ENCODE measurements at regions not wholly inside any gene's neighbourhood (a gene's known extent, or its start where the extent isn't known, plus 50 kb on each side); places are given as distances from the start of the nearest gene placed in this dataset.
"Not testable (repeated sequence)": the region's sequence is repeated elsewhere in the genome, so short reads cannot be mapped to it uniquely, and the experiment has no call there.

DNA sequence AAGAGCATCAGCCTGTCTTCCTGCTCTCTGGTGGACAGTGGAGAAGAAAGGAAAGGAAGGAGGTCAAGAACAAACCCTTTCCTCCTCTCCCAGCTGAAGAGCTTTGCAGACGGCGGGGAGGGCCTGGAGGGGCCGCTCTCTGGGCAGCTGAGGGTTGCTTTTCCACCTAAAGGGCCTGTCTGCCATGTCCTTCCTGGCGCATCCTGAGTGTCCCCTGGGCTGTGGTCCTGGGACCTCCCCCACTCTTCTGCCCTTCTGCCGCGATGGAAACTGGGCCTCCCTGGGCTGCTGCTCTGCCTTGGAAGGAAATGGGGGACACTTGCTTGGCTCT is 107.0 kb downstream of the ETS2 start:
- no peak for DNase-seq (ENCODE audit: low spot score)

DNA sequence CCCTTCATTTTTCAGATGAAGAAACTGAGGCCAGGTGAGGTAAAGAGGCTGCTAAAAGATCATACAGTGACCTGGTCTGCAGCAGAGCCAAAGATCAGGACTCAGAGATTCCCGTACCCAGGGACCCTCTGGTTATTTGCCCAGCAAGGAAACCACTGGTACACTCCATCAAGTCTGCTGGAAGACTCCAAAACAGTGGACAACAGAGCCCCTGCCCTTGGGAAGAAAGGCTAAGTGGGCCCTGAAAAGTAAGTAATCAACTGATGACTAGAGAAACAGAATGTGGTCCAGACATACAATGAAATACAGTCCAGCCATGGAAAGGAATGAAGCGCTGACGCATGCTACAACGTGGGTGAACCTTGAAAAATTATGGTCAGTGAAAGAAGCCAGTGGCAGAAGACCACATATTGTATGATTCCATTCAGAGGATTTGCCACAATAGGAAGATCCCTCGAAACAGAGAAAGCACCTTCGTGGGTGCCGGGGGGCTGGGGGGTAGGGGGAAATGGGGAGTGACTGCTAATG is 106.4 kb downstream of the ETS2 start:
- DNase-seq (ENCODE audit: low spot score): no peak

- no peak for DNase-seq (ENCODE audit: low spot score)
Observed at GRCh38 chr21:38911484-38912101, 105.9 kb downstream of the ETS2 start.

DNA sequence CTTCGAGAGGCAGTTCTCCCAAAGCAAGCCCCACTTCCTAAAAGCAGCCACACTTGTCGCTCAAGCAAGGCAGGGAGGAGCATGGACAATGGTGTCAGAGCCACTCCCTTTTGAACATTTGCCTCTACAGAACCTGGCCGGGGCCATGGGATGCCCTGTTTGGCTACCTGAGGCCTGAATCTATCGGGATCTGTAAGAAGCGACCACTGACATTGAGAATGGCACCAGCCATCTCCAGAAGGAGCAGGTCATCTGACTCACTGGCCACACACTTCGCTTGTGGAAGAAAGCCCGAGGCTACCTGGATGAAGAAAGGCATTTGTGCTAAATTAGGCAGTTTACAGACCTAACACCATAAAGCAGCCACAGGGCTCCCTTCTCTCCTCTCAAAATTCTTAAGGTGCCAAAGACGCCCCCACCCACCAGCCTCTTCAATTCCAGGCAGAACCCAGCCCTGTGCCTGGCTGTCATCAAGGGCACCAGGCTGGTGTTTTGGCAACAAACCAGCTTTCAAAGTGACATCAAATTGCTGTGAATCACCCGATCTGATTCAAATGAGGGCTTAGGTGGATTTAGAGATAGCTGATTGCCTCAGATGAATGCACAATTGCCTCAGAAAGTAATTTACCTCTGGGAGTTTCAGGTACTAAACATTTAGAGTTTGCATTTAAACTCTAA is 104.8 kb downstream of the ETS2 start:
- DNase-seq (ENCODE audit: low spot score): no peak

- no peak for DNase-seq (ENCODE audit: low spot score)
Observed at GRCh38 chr21:38909929-38910328, 104.2 kb downstream of the ETS2 start.

DNA sequence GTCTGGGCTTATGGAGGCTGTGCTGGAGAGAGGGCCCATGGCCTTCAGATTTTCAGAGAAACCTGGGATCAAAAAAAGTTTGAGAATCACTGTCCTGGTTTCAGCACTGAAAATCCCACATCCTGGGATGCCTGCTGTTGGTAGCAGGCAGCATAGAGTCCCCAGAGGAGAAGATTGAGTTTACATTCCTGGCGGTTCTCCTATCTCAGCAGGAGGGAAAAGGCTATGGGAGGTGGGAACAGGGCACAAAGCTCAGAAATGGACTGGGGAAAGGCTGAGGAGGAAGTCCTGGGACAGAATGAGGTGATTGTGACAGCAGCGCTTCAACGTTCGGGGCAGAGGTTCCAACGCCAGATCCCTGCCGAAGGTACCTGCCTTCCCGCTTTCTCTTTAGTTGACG is 103.4 kb downstream of the ETS2 start:
- DNase-seq (ENCODE audit: low spot score): no peak

DNA sequence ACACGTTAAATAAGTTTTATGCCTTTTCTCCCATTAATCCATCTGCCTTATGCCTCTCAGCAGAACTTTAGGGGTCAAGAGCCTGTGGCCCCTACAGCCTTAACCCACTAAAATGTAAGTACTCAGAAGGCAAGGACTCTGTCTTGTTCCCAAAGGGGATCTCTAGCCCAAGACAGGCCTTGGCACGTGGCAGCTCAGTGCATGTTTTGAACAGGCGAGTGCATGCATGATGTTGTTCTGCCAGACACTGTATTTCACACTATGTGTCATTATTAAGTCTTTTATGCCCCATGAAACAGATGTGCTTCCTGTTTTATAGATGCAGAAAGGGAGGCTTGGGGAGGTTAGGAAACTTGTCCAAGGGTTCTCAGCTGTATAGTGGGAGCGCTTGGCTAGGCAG is 102.8 kb downstream of the ETS2 start:
- DNase-seq (ENCODE audit: low spot score): no peak

DNA sequence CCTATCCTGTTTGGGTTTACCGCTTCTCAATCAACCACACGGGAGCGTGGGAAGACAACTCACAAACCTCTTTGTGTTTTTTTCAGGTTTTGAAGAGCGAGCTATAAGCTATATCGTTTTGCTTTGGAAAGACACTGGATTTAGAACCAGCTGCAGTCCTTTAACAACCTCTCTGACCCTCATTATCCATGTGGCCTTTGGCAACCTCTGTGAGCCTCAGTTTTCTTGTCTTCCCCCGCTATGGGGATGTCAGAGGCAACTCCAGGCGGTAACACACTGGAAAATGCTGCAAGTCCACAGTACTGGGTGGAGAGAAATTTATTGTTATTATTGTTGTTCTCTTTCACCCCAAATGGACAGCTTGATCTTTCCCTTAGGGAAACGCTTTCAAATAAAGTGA is 100.0 kb downstream of the ETS2 start:
- no peak for DNase-seq (ENCODE audit: low spot score)

DNA sequence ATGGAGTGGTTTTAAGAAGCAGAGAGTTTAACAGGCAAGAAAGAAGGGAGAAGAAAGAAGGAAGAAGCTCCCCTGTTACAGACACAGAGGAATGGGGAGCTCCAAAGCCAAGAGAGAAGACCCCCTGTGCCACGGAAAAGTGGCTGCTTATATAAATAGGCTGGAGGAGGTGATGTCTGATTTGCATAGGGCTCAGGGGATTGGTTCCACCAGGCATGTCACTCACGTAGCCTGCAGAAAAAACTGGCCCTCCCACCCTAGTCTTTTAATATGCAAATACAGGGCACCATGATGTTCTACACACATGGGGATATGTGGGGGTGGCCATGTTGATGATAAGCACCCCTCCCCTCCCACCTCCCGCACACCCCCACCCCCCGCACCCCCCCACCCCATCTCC is 99.6 kb downstream of the ETS2 start:
- DNase-seq (ENCODE audit: low spot score): no peak

DNA sequence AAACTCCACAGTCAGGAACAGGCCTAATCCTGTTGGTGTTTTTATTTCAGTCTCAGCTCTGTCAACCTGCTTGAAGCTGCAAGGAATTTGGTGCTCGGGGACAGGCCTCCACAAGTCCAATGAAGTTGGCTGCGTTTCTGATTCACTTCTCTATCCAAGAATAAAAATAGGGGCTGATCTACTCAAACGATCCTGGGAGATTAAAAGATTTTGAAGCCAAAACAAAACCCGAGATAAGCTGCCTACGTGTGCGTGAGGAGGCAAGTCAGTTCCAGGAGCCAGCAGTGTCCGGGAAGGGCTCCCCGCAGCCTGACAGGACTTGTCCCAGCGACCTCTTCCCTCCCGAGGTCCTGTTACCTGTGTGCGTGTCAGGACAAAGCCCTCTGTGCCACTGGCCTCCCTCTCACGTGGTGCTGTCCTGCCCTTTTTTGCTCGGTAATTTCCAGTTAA is 98.0 kb downstream of the ETS2 start:
- no peak for DNase-seq (ENCODE audit: low spot score)

- DNase-seq (ENCODE audit: low spot score): no peak
Observed at GRCh38 chr21:38902608-38903445, 97.1 kb downstream of the ETS2 start.

DNA sequence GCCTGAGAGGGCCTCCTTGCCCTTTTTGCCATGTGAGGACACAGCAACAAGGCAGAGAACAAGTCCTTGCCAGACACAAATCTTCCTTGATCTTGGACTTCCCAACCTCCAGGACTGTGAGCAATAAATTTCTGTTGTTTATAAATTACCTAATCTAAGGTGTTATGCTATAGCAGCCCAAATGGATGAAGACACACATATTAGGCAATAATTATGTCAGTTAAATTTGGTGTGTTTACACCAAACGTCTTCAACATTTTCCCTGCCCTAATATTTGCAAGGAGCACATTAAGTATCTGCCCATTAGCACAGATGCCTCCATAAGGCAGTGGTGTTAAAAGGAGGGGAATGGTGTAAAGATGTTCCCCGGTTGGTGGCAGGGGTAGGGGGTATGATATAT is 94.8 kb downstream of the ETS2 start:
- no peak for DNase-seq (ENCODE audit: low spot score)

- DNase-seq (ENCODE audit: low spot score): not testable (repeated sequence)
Observed at GRCh38 chr21:38899985-38900384, 94.3 kb downstream of the ETS2 start.

- DNase-seq (ENCODE audit: low spot score): no peak
Observed at GRCh38 chr21:38899277-38899947, 93.7 kb downstream of the ETS2 start.

GRCh38 chr21:38898422-38899096 is 92.8 kb downstream of the ETS2 start:
- DNase-seq (ENCODE audit: low spot score): no peak

- DNase-seq (ENCODE audit: low spot score): no peak
Observed at GRCh38 chr21:38897532-38898421, 92.0 kb downstream of the ETS2 start.

DNA sequence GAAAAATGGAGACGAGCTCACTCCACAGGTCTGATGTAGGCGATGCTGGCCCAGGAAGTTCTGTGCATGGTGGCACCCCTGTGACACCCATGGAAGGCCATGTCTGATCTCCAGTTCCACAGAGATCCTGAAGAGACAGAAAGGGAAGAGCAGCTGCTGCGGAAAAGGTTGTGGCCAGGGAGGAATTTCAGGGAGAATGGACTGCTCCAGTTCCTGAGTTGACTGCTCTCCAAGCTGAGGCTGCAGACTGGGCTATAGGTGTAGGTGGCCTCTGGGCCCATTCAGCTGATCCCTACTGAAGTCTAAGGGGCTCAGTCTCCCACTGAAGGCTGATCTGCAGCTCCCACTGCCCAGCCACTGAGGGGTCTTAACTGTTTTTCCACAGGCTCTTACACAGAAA is 89.2 kb downstream of the ETS2 start:
- no peak for DNase-seq (ENCODE audit: low spot score)

- DNase-seq (ENCODE audit: low spot score): no peak
Observed at GRCh38 chr21:38888991-38889561, 83.3 kb downstream of the ETS2 start.

GRCh38 chr21:38887749-38888148 is 82.0 kb downstream of the ETS2 start:
- no peak for DNase-seq (ENCODE audit: low spot score)

DNA sequence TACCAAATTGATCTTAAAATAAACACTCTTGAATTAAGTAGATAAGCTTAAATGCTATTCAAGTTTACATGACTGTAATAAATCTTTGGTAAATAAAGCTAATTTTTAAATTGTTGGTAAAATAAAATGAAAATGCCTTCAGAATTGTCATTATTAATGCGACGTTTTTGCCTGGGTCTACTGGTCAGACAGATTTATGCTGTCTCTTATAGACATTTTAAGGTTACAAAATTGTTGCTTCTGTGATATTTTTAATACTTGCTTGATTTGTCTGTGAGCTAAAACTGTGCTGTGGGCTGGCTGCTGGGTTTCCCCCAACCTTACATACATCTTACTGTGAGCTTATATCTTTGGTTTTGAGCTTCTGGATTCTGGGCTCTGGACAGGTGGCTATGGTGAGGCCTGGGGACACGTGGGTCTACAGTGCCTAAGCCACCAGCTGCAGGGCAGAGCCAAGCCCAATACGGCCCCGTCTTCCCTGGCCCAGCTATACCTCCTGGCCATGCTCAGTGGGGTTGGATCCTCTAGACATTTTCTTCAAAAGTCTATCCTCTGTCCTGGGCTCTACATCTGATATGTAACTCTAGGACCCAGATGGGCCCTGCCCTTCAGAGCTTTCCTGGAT is 81.4 kb downstream of the ETS2 start:
- no peak for DNase-seq (ENCODE audit: low spot score)
